ENCODE measurements at regions not wholly inside any gene's neighbourhood (a gene's known extent, or its start where the extent isn't known, plus 50 kb on each side); places are given as distances from the start of the nearest gene placed in this dataset.
"Not testable (repeated sequence)": the region's sequence is repeated elsewhere in the genome, so short reads cannot be mapped to it uniquely, and the experiment has no call there.

DNA sequence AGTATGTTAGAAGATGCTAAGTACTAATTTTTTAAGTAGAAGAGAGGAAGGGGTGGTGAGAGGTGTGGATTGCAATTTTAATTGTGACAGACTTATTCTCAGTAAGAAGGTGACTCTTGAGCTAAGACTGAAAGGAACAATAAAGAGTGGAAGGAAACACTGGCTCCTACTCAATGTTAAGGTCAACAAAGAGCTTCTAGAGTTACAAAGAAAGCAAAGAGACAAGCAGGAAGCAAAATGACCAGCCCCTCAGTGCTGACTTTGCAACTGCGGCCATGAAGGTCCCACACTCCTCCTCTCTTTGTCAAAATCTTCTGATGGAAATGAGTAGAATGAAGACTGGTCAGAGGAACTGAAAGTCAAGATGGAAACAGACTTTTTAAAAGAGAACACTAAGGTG lies 79.9 kb upstream of the FOXI2 start:
- POLR2A ChIA-PET, result no interaction called here
- no peaks in the 10 kb centered on the region for H3K9me3 ChIP-seq (ENCODE audit: control extremely low read depth in 1 of 5, control insufficient read depth in 4 of 5, insufficient read depth in 2 of 5, low read depth in 1 of 5, low read length in 4 of 5)
- H3K4me3 ChIP-seq (ENCODE audit: control insufficient read depth in 1 of 7, extremely low read depth in 1 of 7, insufficient read depth in 4 of 7, low read depth in 2 of 7, low read length in 6 of 7), result no peak overlapping the region
- CTCF ChIA-PET, result no interaction called here
- no peak for DNase-seq
- no peak overlapping the region for H3K27ac ChIP-seq (ENCODE audit: insufficient read depth in 1 of 2, low read depth in 1 of 2, low read length in 2 of 2, poor library complexity in 1 of 2, severe bottlenecking in 2 of 2)
- peaks cover 0 to 5% (median 0%) of the 10 kb centered on the region in 5 experiments for H3K27me3 ChIP-seq (replicated peaks in 2 of 5; ENCODE audit: control insufficient read depth in 4 of 5, insufficient read depth in 5 of 5, low read length in 4 of 5)
- 100% methylated on average over 1 of the region's 1 CpG for WGBS (ENCODE audit: insufficient coverage)
- H3K4me1 ChIP-seq (ENCODE audit: control extremely low read depth in 1 of 4, control insufficient read depth in 4 of 4, insufficient read depth in 4 of 4, low read length in 3 of 4), result no peaks in the 10 kb centered on the region
- H3K36me3 ChIP-seq (ENCODE audit: control insufficient read depth in 4 of 4, insufficient read depth in 4 of 4, low read length in 3 of 4), result no peaks in the 10 kb centered on the region

DNA sequence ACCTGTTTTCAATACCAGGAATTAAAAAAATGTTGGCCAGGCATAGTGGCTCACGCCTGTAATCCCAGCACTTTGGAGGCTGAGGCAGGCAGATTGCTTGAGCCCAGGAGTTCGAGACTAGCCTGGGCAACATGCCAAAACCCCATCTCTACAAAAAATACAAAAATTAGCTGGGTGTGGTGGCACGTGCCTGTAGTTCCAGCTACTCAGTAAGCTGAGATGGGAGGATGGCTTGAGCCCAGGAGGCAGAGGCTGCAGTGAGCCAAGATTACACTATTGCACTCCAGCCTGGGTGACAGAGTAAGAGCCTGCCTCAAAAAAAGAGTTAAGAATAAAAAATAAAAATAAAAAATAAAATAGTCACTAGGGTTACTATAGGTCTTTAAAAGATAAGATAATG lies 60.6 kb upstream of the FOXI2 start:
- H3K27me3 ChIP-seq (replicated peaks in 2 of 5; ENCODE audit: control insufficient read depth in 4 of 5, insufficient read depth in 5 of 5, low read length in 4 of 5); POLR2A ChIA-PET; DNase-seq; H3K4me3 ChIP-seq (ENCODE audit: control insufficient read depth in 1 of 7, extremely low read depth in 1 of 7, insufficient read depth in 4 of 7, low read depth in 2 of 7, low read length in 6 of 7); H3K27ac ChIP-seq (ENCODE audit: insufficient read depth in 1 of 2, low read depth in 1 of 2, low read length in 2 of 2, poor library complexity in 1 of 2, severe bottlenecking in 2 of 2); H3K36me3 ChIP-seq (ENCODE audit: control insufficient read depth in 4 of 4, insufficient read depth in 4 of 4, low read length in 3 of 4); H3K9me3 ChIP-seq (ENCODE audit: control extremely low read depth in 1 of 5, control insufficient read depth in 4 of 5, insufficient read depth in 2 of 5, low read depth in 1 of 5, low read length in 4 of 5); H3K4me1 ChIP-seq (ENCODE audit: control extremely low read depth in 1 of 4, control insufficient read depth in 4 of 4, insufficient read depth in 4 of 4, low read length in 3 of 4): not testable (repeated sequence)
- 100% methylated on average over 1 of the region's 3 CpGs for whole genome bisulfite sequencing (ENCODE audit: insufficient coverage)
- CTCF ChIA-PET, result interaction anchor here (0.6 to 1.4 kb wide), 2 partner anchors 13 to 177 kb away, joined by 3 to 4 read pairs; no protein-coding TSS in a partner anchor

DNA sequence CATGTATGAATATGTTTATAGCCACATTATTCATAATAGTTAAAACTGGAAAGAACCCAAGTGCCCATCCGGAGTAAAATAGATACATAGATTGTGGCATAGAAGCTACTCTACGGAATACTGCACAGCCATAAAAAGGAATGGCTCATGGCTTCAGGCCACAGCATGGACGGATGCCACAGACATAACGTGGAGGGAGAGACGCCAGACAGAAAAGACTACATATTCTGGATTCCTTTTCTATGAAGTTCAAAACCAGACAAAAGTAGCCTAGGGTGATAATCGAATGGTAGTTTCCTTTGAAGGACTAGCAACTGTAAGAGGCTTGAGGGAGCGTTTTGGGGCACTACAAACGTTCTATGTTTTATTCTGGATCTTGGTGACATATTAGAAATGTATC lies 58.9 kb upstream of the FOXI2 start:
- no peak for DNase-seq
- Histone ChIP-seq H3K27ac (ENCODE audit: insufficient read depth in 1 of 2, low read depth in 1 of 2, low read length in 2 of 2, poor library complexity in 1 of 2, severe bottlenecking in 2 of 2) (no peak overlapping the region), H3K4me1 (ENCODE audit: control extremely low read depth in 1 of 4, control insufficient read depth in 4 of 4, insufficient read depth in 4 of 4, low read length in 3 of 4) (no peaks in the 10 kb centered on the region), H3K36me3 (ENCODE audit: control insufficient read depth in 4 of 4, insufficient read depth in 4 of 4, low read length in 3 of 4) (no peaks in the 10 kb centered on the region), H3K27me3 (replicated peaks in 2 of 5; ENCODE audit: control insufficient read depth in 4 of 5, insufficient read depth in 5 of 5, low read length in 4 of 5) (peaks cover 0 to 3% (median 2%) of the 10 kb centered on the region in 5 experiments), H3K9me3 (ENCODE audit: control extremely low read depth in 1 of 5, control insufficient read depth in 4 of 5, insufficient read depth in 2 of 5, low read depth in 1 of 5, low read length in 4 of 5) (no peaks in the 10 kb centered on the region), H3K4me3 (ENCODE audit: control insufficient read depth in 1 of 7, extremely low read depth in 1 of 7, insufficient read depth in 4 of 7, low read depth in 2 of 7, low read length in 6 of 7) (no peak overlapping the region)
- POLR2A ChIA-PET, result no interaction called here
- CTCF ChIA-PET, result no interaction called here
- 81% methylated on average over 6 of the region's 8 CpGs for WGBS (ENCODE audit: insufficient coverage)

DNA sequence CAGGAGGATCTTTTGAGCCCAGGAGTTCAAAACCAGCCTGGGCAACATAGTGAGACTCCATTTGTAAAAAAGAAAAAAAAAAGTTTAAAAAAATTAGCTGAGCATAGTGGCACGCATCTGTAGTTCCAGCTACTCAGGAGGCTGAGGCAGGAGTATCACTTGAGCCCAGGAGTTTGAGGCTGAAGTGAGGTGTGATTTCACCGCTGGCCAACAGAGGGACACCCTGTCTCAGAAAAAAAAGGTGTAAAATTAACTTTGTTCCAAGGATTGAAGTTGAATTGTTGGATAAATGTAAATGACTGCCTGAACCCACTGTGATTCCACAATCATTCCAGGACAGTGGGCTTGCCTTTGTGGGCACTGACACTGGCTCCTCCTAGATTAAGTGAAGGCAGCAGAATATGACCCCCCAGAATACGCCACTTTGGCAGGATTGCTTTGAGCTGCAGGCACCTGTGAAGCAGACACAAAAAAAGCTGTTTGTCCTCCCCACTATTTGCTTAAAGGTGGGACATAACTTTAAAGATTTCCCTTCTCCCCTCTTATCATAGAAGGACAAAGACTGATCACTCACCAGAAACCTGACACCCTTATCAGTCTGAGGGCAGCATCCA lies 57.2 kb upstream of the FOXI2 start:
- peaks cover 0 to 3% (median 2%) of the 10 kb centered on the region in 5 experiments for H3K27me3 ChIP-seq (replicated peaks in 2 of 5; ENCODE audit: control insufficient read depth in 4 of 5, insufficient read depth in 5 of 5, low read length in 4 of 5)
- WGBS (ENCODE audit: insufficient coverage), result 90% methylated on average over 2 of the region's 3 CpGs
- H3K4me1 ChIP-seq (ENCODE audit: control extremely low read depth in 1 of 4, control insufficient read depth in 4 of 4, insufficient read depth in 4 of 4, low read length in 3 of 4), result no peaks in the 10 kb centered on the region
- CTCF ChIA-PET, result interaction anchor here (1.2 kb wide), 2 partner anchors 93 to 133 kb away, joined by 3 to 5 read pairs; no protein-coding TSS in a partner anchor
- H3K4me3 ChIP-seq (ENCODE audit: control insufficient read depth in 1 of 7, extremely low read depth in 1 of 7, insufficient read depth in 4 of 7, low read depth in 2 of 7, low read length in 6 of 7), result no peak overlapping the region
- POLR2A ChIA-PET, result no interaction called here
- no peaks in the 10 kb centered on the region for H3K36me3 ChIP-seq (ENCODE audit: control insufficient read depth in 4 of 4, insufficient read depth in 4 of 4, low read length in 3 of 4)
- peak in 2 of 3 donors; percentile 3 to 18 for DNase-seq
- no peaks in the 10 kb centered on the region for H3K9me3 ChIP-seq (ENCODE audit: control extremely low read depth in 1 of 5, control insufficient read depth in 4 of 5, insufficient read depth in 2 of 5, low read depth in 1 of 5, low read length in 4 of 5)
- H3K27ac ChIP-seq (ENCODE audit: insufficient read depth in 1 of 2, low read depth in 1 of 2, low read length in 2 of 2, poor library complexity in 1 of 2, severe bottlenecking in 2 of 2), result no peak overlapping the region
